ENCODE measurements at regions not wholly inside any gene's neighbourhood (a gene's known extent, or its start where the extent isn't known, plus 50 kb on each side); places are given as distances from the start of the nearest gene placed in this dataset.

- TF ChIP-seq, protein P1, sequence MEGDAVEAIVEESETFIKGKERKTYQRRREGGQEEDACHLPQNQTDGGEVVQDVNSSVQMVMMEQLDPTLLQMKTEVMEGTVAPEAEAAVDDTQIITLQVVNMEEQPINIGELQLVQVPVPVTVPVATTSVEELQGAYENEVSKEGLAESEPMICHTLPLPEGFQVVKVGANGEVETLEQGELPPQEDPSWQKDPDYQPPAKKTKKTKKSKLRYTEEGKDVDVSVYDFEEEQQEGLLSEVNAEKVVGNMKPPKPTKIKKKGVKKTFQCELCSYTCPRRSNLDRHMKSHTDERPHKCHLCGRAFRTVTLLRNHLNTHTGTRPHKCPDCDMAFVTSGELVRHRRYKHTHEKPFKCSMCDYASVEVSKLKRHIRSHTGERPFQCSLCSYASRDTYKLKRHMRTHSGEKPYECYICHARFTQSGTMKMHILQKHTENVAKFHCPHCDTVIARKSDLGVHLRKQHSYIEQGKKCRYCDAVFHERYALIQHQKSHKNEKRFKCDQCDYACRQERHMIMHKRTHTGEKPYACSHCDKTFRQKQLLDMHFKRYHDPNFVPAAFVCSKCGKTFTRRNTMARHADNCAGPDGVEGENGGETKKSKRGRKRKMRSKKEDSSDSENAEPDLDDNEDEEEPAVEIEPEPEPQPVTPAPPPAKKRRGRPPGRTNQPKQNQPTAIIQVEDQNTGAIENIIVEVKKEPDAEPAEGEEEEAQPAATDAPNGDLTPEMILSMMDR (conservative IDR thresholded peaks at IDR 0.05 in 1 of 2, IDR thresholded peaks at IDR 0.05 in 1 of 2; ENCODE audit: low read depth in 1 of 2, low read length in 2 of 2) = no peak
- TF ChIP-seq EZH2 (IDR thresholded peaks at IDR 0.05; ENCODE audit: low read length, missing control alignments) = no peak
Observed at GRCh38 chr7:155889636-155890511, 77.6 kb upstream of the SHH start.
